Stimulated activated CD4-positive, alpha-beta T cell treated with anti-CD3 and anti-CD28 coated beads, Interleukin-2, amount 100 ng/mL, for 24 hours (primary cell): ENCODE measurements at regions not wholly inside any gene's neighbourhood (a gene's known extent, or its start where the extent isn't known, plus 50 kb on each side); places are given as distances from the start of the nearest gene placed in this dataset.
"Not testable (repeated sequence)": the region's sequence is repeated elsewhere in the genome, so short reads cannot be mapped to it uniquely, and the experiment has no call there.

ENCODE experiments used
- DNase-seq, 2 donors: peaks; one replicate each; pipeline ENCODE4 v3.0.0-alpha.2; 2020

DNA sequence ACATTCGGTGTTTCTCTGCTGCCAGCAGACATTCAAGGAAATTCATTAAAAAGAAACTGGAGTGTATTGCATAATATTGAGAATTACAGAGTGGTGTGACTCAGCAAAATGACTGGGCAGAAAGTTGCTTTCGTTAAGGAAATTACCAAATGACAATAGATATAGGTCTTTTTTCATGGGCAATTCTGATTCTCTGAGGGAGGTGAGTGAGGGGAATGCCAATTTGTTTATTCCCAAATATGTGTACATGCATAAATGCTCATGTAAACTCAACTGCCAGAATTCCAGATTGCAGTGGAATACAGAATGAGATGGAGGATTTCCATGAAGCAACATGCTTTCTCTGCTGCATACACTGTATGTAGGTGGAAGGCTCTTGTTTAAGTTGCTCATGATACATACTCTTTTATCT is 1730.1 kb downstream of the SLITRK5 start:
- DNase-seq, result no peak

DNA sequence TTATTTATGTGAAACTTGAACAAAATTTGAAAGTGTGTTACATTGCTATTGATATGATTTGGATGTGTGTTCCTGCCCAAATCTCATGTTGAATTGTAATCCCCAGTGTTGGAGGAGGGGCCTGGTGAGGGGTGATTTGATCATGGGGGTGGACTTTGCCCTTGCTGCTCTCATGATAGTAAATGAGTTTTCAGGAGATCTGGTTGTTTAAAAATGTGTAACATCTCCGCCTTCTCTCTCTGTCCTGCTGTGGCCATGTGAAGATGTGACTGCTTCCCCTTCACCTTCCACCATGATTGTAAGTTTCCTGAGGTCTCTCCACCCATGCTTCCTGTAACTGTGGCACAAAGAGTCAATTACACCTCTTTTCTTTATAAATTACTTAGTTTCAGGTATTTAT is 1731.0 kb downstream of the SLITRK5 start:
- DNase-seq, result no peak

- DNase-seq, result not testable (repeated sequence)
Measured at GRCh38 chr13:89406096-89406495, 1734.9 kb downstream of the SLITRK5 start.

GRCh38 chr13:89407357-89407756 is 1736.2 kb downstream of the SLITRK5 start:
- no peak for DNase-seq

DNA sequence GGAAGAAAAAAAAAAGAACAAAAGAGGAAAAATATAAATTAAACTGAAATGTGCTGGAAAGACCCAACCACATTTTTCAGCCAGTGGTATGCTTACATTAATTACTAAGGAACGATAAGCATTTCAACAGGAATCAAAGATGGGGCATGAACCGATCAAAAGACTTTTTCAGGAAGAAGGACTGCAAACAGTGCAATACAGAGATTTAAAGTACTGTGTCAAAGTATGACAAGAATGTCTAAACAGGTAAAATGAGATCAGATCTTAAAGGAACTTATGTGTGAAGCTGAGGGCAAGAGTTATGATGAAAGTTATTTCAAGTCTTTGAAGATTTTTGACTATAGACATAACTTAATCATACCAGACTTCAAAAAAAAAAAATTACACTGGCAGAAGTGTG is 1761.8 kb downstream of the SLITRK5 start:
- DNase-seq, result no peak

- DNase-seq, result not testable (repeated sequence)
Measured at GRCh38 chr13:89434624-89435023, 1763.5 kb downstream of the SLITRK5 start.

DNA sequence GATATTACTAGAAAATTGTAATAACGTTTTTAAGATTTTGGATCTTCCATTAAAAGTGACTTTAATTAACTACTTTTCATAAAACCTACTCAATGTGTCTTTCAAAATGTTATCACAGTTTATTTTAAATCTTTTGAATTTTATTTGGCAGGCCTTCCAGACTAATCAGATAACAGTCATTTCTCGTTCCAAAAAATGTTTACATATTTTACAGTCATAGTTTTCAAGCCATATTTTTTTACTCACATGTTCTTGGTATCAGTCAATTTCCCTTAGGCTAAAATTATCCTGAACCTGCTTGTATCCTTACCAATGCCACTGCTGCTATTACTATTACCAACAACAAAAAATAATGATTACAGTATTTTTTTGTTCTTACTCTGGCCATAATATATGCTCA is 1783.5 kb downstream of the SLITRK5 start:
- no peak for DNase-seq

GRCh38 chr13:89455225-89455624 is 1784.1 kb downstream of the SLITRK5 start:
- no peak for DNase-seq

DNA sequence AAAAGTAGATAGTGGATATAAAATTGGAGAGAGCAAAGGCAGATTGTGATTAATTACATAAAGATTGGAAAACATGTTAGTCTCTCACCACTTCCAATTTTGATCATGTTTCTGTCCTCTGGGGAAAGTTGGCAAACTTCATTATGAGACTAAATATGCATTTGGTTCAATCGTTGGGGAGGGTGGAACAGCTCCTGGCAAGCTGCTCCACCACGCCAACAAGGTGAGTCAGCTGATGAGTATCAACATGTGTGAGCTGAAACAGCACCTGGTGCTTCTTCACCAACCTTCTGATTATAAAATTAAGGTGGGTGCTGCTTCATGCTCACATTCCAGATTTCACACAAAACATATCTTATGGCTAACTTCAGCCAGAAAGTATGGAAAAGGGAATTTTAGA is 1784.6 kb downstream of the SLITRK5 start:
- DNase-seq, result no peak

GRCh38 chr13:89457977-89458376 is 1786.8 kb downstream of the SLITRK5 start:
- DNase-seq, result no peak

- no peak for DNase-seq
Measured at GRCh38 chr13:89458456-89458855, 1787.3 kb downstream of the SLITRK5 start.

DNA sequence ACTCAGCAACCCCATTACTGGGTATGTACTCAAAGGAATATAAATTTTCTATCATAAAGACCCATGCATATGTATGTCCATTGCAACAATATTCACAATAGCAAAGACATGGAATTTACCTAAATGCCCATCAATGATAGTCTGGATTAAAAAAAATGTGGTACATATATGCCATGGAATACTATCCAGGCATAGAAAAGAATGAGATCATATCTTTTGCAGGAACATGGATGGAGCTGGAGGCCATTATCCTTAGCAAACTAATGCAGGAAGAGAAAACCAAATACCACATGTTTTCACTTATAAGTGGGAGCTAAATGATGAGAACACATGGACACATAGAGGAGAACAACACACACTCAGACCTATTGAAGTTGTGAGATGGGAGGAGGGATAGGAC is 1789.7 kb downstream of the SLITRK5 start:
- not testable (repeated sequence) for DNase-seq

DNA sequence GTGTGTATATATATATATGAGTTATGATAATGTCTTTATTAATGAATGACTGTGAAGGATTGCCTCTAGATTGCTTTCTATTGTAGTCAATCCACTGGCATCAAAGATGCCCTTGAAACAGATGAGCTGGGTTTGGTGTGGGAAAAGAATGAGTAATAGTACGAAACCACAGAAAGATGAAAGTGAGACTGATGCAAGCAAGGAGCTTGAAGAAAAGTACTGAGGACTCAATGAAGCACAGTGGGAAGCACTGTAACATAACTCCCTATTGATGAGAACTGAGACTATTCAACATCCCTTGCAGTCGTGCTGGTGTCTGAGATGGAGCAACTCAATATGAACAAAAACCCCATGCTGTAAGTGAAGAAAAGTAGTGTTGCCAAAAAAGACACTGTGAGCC is 1794.2 kb downstream of the SLITRK5 start:
- no peak for DNase-seq

- DNase-seq, result no peak
Measured at GRCh38 chr13:89468081-89468480, 1796.9 kb downstream of the SLITRK5 start.

GRCh38 chr13:89470901-89471300 is 1799.7 kb downstream of the SLITRK5 start:
- DNase-seq, result no peak

- DNase-seq, result no peak
Measured at GRCh38 chr13:89474432-89474831, 1803.3 kb downstream of the SLITRK5 start.

DNA sequence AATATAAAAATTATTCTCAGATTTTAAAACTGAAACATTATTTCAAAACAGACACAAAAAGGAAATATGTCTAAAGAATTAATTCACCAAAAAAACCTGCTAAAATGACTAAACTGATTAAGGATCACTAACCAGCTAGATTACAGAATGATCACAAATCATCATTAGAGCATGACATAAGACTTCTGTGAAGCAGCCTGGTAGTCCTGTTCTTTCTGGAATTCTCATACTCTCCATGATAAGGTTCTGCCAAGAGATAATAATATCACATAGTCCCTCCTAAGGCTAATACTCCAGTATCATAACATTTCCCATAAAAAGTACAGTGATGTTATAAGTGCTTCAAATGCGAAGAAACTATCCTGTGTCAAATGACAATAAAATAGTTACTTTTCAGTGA is 1814.9 kb downstream of the SLITRK5 start:
- no peak for DNase-seq

- no peak for DNase-seq
Measured at GRCh38 chr13:89486709-89487108, 1815.5 kb downstream of the SLITRK5 start.

- DNase-seq, result no peak
Measured at GRCh38 chr13:89490661-89491060, 1819.5 kb downstream of the SLITRK5 start.

DNA sequence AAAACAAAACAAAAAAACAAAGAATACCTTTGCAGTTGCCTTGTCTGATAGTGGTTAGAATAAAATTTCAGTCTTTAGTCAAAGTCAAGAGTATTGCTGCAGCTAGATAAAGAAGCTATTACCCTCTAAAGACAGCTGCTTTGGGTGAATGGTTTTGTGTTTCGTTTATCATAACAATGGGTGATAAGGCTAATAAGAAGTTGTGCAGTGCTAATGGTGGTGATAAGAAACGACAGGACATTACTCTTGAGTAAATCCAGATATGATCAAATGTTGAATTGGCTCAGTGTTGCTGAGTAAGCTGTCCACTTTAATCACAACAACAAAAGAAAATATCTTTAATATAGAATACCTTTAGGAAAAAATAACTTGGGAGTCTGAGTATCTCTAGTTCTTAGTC is 1825.3 kb downstream of the SLITRK5 start:
- DNase-seq, result no peak

DNA sequence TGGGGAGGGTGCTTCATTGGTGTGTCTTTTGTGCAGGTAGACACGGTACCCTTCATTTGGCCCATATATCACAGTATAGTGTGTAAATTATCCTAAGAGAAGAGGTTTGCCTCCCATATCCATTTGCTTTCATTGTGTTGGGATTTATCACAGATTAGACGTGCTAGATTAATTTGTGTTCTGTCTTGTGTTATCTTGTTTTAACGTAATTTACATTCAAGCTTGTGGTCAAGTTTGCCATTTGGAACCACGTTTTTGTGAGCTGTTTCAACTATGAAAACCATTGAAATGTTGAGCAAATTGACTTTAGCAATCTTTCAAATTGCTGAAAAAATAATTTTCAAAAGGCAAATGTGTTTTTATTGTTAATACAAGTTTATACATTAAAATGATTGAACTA is 1826.5 kb downstream of the SLITRK5 start:
- DNase-seq, result no peak

DNA sequence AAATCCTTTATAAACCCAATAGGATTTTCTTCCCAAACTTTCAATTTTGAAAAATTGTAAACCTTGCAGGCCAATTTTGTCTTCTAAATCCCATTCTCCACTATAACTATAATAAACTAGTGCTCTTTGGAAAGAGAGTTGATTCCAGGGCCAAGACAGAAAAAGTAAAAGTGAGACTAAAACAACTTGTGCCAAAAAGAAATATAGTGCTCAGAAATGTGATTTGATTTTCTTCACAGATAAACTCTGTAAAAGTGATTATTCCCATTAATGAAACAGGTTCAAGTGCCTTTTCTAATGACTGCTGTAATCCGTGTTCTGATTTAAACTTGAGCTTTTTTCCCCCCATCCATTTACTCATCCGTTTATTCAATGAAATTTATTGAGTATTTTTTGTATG is 1831.1 kb downstream of the SLITRK5 start:
- DNase-seq, result no peak

- DNase-seq, result no peak
Measured at GRCh38 chr13:89514534-89515312, 1832.8 kb upstream of the MIR17HG start.

GRCh38 chr13:89515948-89516347 is 1831.5 kb upstream of the MIR17HG start:
- no peak for DNase-seq
